NCI-H2196 (cell line): ENCODE measurements at regions not wholly inside any gene's neighbourhood (a gene's known extent, or its start where the extent isn't known, plus 50 kb on each side); places are given as distances from the start of the nearest gene placed in this dataset.
A peak's percentile ranks its signal among the peaks of the same experiment; 100 is the strongest.
"Not testable (repeated sequence)": the region's sequence is repeated elsewhere in the genome, so short reads cannot be mapped to it uniquely, and the experiment has no call there.

Experiments
- DNase-seq: peaks from one replicate; lab custom pipeline; 2025; ENCODE audit not compliant: unreplicated experiment; lab: John Stamatoyannopoulos, UW

DNA sequence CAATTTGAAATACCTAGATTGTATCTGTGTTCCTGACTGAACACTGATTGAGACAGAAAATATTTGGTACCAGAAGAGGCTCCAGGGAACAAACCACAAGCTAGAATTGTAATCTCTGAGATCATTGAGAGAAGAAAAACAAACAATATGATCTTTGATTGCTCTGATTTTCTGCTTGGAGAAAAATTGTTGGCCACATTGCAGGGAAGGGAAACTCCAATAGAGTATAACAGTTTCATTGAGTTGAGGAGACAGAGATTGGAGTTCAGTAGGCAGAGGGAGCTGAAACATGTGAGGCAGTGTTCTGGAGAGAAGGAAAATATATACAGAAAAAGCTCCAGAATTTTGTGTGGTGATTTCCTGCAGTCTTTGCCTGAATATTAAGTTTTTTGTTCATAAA lies 158.2 kb downstream of the C4orf33 start:
- no peak for DNase-seq

DNA sequence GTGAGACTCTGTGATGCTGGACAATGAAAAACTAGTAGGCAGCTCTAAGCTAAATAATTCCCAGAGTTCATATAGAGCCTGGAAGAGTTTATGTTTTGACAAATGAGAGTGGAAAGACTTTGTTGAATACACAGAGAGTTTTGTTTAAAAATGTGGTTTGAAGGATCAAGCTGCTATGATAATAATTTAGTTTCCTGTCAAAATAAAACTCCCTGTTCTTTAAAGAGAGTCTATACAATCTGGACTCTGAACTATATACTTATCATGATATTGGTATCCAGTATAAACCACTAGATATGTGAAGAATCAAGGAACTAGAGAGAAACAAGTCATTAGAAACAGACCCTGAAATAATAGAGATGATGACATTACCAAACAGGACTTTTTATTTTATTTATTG lies 158.6 kb downstream of the C4orf33 start:
- no peak for DNase-seq

DNA sequence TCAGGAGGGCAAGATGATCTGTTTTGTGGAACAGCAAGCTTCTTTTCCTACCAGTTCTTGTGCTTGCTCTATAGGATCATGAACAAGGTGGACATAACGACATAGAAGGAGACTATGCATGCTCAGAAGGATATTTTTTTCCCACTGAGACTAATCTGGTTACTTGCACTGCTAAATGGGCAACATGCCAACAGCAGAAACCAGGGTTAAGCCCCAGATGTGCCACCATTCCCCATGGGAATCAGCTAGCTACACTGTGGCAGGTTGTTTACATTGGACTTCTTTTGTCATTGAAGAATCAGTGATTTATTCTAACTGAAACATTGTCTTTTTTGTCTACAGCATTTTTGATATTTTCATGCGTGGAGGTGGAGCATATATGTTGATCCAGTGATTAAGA lies 165.6 kb downstream of the C4orf33 start:
- DNase-seq, result no peak

- no peak for DNase-seq
These were observed 168.2 kb downstream of the C4orf33 start for GRCh38 chr4:129264008-129264657.

- DNase-seq, result peak; percentile 5
These were observed 182.9 kb downstream of the C4orf33 start for GRCh38 chr4:129278868-129279267.

DNA sequence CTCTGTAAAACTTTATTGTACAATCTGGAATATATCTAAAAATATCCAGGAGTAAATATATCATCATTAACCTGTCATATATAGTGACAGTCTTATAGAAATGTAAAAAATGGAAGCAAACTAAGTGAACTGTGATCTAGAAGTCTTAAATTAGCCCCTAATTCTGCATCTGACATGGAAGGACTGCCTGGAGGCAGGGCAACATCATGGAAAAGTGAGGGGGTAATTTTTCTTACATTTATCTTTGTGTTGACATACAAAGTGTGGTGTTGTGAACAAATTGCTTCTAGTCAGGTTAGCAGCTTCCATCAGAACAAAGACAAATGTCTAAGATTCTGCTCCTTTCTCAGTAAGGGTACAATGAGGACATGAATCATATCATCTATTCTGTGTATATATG lies 186.3 kb downstream of the C4orf33 start:
- no peak for DNase-seq

DNA sequence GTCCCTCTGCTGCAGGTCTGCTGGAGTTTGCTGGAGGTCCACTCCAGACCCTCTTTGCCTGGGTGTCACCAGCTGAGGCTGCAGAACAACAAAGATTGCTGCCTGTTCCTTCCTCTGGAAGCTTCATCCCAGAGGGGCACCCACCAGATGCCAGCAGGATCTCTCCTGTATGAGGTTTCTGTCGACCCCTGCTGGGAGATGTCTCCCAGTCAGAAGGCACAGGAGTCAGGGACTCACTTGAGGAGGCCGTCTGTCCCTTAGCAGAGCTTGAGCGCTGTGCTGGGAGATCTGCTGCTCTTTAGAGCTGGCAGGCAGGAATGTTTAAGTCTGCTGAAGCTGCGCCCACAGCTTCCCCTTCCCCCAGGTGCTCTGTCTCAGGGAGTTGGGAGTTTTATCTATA lies 196.2 kb downstream of the C4orf33 start:
- not testable (repeated sequence) for DNase-seq

DNA sequence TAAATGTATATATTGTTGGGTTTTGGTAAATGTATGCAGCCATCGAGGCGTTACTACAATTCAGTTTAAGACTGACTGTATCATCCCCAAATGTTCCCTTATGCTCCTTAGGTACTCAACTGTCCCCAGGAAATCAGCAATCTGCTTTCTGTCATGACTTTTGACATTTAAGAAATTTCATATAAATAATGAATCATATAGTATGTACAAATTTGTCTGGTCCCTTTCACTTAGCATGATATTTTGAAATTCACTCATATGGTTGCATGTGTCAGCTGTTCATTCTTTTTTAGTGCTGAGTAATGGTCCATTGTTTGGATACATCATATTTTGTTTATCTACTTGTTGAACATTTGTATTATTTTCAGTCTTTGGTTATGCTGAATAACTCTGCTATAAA lies 218.8 kb downstream of the C4orf33 start:
- DNase-seq, result no peak

GRCh38 chr4:129322920-129323319 lies 227.0 kb downstream of the C4orf33 start:
- DNase-seq, result no peak

DNA sequence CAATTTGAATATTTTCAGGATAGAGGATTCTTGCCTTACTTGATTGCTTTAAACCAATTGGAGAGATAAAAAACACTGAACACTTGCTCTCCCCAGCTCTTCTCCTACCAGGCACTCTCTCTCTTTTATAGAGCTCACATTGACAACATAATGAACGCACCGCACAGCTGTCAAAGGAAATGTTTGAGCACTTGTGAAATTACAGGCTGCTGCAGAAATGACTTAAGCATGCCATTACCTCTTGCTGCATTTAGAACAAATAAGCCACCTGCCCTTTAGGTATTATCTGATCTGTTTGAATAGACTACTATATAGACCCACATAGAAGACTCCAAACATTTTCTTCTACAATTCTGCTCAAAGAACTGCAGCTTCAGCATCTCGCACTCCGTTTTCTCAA lies 227.7 kb downstream of the C4orf33 start:
- no peak for DNase-seq

GRCh38 chr4:129326571-129327460 lies 230.9 kb downstream of the C4orf33 start:
- DNase-seq, result no peak

DNA sequence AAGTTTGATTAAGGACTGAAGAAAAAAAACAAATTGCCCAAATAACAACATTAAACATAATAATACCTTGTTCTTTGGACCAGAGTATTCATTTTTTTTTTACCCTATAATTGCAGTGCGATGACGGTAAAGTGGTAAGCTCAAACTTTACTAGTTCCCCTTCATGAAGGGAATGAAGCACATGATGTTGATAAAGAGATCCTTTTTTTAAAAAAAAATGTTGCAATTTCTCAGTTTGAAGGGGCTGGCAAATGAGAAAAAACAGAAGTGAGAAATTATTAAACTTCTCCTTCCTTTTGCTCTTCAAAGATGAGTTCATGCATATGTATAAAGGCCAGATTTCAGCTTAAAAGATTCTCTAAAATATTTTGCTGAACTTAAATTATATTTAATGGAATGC lies 231.7 kb downstream of the C4orf33 start:
- no peak for DNase-seq

GRCh38 chr4:129328162-129328561 lies 232.2 kb downstream of the C4orf33 start:
- DNase-seq, result no peak

DNA sequence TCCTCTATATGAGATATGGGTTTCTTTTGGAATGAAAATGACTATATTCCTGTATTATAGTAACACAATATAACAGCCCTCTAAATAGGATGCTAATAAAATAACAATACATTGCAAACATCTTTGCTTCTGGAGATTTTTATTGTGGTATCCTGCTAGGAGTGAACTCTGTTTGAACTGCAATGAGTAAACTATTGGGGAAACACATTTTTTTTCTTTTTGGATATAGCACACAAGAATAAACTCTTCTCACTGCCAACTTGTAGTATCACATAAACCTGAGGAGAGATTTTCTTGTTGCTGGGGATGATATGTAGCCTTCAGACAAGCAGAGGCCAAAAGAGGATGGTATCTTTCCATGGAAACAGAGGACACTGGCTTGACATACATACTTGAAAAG lies 238.2 kb downstream of the C4orf33 start:
- DNase-seq, result no peak

- DNase-seq, result peak; percentile 6
These were observed 239.3 kb downstream of the C4orf33 start for GRCh38 chr4:129335276-129335675.

DNA sequence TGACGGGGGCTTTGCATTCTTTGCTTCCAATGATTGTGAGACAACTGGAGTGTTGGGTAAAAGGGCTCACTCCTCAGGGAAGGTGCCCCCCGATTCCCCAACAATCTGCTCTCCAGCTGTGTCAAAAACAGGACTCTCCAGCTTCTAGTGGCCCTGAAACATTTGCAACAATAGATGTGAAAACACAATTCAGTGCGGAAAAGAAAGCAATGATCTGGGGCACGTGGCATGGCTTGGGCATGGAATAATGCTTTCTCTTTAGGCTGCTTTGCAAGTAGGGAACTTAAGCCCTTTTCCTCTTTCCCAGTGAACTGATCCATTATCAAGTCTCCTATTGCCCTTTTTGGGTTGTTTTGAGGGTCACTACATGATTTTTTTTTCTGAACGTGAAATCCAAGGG lies 239.9 kb downstream of the C4orf33 start:
- DNase-seq, result no peak

GRCh38 chr4:129336457-129337227 lies 240.7 kb downstream of the C4orf33 start:
- no peak for DNase-seq

DNA sequence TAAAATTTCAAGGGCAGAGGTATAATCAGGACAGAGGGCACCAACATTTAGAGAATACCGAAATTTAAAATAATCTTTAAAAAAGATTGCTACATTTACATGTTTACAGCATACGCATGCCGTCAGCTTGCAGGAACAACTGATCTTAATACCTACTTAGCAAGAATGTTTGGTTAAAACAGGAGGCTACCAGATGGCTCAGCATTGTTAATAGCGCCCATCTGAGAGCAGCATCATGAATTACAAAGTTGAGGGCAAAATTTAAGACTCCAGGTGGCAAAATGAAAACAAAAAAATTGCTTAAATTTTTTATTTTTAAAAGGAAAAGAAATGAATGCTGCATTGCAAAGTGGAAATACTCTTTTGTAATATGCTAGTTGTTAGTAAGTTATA lies 241.3 kb downstream of the C4orf33 start:
- DNase-seq, result no peak

- DNase-seq, result no peak
These were observed 247.0 kb downstream of the C4orf33 start for GRCh38 chr4:129342819-129343408.

GRCh38 chr4:129344058-129344457 lies 248.1 kb downstream of the C4orf33 start:
- no peak for DNase-seq

DNA sequence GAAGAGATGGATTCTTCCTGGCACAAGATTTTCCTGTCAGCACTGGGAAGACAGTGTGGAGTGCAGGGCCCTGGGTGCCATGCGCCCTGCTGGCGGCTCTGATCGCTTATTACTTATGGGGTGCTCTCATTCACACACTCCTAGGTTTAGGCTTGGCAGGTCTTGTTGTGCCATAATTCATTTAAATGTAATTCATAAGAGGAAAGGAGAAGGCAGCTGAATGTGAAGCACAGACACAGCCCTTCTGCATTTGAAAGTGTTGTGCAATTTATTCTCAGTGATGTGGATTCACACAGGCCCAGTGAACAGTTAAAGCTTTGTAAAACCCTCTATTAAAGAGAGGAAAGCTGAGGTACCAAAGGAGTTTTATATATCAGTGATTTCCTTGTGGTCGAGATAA lies 249.7 kb downstream of the C4orf33 start:
- DNase-seq, result no peak
